Fibroblast of pulmonary artery (primary cell): ENCODE measurements at regions not wholly inside any gene's neighbourhood (a gene's known extent, or its start where the extent isn't known, plus 50 kb on each side); places are given as distances from the start of the nearest gene placed in this dataset.

Experiments used
- DNase-seq: peaks from one replicate; pipeline ENCODE4 v3.0.0-alpha.2; 2010; ENCODE audit warnings: low read depth
- H3K4me3 ChIP-seq: replicated peaks from 2 replicates; pipeline ENCODE4 v1.5.1; 2011; ENCODE audit warnings: low read depth, mild to moderate bottlenecking, control low read depth, low read length, moderate library complexity
- TF ChIP-seq, protein P1 (sequence below): IDR thresholded peaks from 2 replicates; pipeline ENCODE4 v1.5.1; 2011; ENCODE audit warnings: mild to moderate bottlenecking, control low read depth, low read length, inconsistent platforms; ENCODE audit errors: missing control alignments

DNA sequence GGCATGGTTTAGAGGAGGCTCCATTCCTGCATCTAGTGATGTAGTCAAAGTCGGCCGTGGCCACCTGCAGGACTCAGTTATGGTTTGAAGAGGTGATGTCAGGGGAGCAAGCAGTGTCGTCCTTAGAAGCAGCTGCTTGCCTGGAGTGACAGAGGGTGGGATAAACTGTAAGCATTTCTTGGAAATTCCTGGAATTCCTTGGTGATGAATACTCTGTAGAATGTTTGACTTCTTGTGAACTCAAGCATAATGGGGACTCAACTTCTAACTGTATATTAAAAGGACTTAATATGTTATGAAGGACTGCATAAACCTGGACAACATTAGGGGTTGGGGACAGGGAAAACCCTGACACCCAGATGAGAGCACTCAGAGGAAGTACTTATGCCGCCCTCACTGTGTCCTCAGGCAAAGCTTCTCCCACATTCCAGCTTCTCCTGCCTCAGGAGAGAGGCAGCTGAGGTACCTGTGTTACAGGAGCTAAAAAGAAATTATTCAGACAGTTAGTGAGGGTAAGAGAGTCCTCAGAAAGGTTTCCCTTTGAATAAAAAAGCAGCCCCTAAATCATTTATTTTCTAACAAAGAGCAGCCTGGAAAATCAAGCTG, 459.9 kb upstream of the CELF4 start:
- TF ChIP-seq, protein P1, sequence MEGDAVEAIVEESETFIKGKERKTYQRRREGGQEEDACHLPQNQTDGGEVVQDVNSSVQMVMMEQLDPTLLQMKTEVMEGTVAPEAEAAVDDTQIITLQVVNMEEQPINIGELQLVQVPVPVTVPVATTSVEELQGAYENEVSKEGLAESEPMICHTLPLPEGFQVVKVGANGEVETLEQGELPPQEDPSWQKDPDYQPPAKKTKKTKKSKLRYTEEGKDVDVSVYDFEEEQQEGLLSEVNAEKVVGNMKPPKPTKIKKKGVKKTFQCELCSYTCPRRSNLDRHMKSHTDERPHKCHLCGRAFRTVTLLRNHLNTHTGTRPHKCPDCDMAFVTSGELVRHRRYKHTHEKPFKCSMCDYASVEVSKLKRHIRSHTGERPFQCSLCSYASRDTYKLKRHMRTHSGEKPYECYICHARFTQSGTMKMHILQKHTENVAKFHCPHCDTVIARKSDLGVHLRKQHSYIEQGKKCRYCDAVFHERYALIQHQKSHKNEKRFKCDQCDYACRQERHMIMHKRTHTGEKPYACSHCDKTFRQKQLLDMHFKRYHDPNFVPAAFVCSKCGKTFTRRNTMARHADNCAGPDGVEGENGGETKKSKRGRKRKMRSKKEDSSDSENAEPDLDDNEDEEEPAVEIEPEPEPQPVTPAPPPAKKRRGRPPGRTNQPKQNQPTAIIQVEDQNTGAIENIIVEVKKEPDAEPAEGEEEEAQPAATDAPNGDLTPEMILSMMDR, result no peak
- no peak overlapping the region for H3K4me3 ChIP-seq
- no peak for DNase-seq

DNA sequence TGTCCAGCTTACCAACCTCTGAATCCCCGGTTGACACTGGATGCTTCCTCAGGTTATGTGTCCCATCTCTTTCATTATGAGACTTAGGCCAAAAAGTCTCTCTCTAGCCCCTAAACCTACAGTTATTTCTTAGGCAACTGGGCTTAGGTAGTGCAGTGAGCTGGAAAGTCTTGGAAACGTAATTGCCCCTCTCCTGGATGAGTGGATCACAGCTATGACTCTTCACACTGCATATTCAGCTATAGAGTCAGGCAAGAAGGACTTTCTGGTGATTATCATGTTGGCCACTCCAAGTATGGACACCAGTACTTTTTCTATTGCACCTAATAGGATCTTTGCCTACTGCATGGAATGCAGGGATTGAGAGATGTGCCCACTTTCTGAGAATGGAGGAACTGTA, 458.3 kb upstream of the CELF4 start:
- TF ChIP-seq, protein P1, result no peak
- no peak overlapping the region for H3K4me3 ChIP-seq
- DNase-seq, result no peak

- H3K4me3 ChIP-seq, result no peak overlapping the region
- TF ChIP-seq, protein P1, result no peak
These were observed 456.6 kb upstream of the CELF4 start for GRCh38 chr18:38022234-38022633.

DNA sequence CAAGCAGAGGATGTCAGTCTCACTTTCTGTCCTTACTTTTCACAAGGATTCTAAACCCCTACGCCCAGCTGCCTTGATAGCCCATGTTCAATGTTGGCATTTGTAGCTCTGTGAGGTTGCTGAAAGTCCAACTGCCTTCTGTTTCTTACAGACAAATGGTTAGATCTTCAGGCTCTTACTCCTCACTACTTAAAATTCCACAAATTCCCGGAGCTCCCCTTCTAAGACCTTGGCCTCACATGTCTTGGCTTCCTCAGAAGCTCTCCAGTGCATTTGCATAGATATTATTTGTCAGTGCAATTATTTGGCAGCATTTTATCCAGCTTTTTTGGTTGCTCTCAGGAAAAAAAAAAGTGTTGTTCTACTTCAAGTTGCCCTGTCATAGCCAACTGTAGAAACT, 453.7 kb upstream of the CELF4 start:
- TF ChIP-seq, protein P1, result no peak
- DNase-seq, result no peak
- no peak overlapping the region for H3K4me3 ChIP-seq

More at GRCh38 chr18:38022234-38022633, 456.6 kb upstream of the CELF4 start:
- DNase-seq, result no peak

DNA sequence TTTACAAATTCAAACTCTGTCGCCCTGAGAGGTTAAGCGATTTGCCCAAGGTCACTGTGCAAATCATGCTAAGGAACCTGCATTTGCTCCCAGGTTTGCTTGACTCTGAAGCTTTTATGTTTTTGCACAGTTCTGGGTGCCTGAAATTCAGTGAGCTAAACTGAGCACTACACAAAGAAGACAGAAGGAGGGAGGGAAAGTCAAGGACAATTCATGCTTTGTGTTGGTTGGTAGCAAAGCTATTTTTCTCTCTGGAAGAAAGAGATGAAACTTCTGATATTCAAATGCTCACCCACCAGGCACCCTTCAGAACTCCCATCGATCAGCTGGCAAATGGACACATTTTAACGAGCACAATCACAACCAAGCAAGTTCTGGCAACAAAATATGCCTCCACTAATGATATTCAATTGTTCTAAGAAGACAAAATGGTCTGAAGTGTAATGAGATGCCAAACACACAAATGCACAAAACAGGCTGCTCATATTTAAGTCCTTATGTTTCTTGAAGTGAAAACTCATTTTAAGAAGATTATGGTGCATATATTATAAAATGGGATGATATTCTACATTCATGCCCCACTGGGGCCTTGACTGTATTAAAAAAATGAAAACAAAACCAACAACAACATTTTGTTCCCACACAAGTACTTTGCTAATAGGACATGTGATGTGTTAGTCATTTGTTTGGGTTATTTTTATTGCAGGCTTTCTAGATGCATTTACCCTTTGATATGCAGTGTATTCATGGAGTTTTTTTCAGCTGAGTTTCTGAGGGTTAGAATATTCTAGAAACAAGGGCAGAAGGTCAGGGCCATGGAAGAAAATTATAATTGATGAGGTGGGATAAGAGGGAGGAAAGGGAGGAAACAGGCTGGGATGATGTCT, 445.6 kb upstream of the CELF4 start:
- H3K4me3 ChIP-seq, result no peak overlapping the region
- TF ChIP-seq, protein P1, result no peak
- no peak for DNase-seq

DNA sequence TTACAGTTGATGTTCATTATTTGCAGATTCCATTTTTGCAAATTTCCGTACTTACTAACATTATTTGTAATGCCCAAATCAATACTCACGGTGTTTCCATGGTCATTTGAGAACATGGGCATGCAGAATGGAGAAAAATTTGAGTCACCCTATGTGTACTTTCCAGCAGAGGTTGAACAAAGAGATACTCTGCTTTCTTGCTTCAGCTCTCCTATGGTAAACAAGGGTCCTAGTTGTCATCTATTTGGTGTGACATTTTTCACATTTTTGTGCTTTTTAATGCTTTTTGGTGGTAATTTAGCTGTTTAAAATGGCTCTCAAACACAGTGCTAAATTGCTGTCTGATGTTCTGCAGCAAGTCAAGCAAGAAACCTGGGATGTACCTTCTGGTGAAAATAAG, 444.4 kb upstream of the CELF4 start:
- no peak overlapping the region for H3K4me3 ChIP-seq
- no peak for DNase-seq
- TF ChIP-seq, protein P1, result no peak

DNA sequence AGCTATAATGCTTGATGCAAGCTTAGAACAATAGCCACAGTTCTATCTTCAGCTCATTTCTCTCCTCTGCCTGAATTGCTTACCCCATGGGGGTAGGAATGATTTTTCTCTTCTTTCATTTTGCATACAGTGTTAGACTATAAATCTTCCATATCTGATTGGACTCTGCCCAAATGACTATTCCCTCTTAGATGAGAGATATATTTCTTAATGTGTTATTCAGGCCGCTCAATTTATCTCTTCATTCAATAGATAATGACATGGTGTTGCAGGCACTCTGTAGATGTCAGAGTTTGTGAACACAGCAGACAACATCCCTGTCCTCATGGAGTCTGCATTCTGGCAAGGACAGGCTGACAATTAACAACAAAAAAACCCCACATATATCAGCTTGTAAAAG, 443.7 kb upstream of the CELF4 start:
- TF ChIP-seq, protein P1, result no peak
- H3K4me3 ChIP-seq, result no peak overlapping the region
- no peak for DNase-seq
